Naive B cell (primary cell): ENCODE measurements at regions not wholly inside any gene's neighbourhood (a gene's known extent, or its start where the extent isn't known, plus 50 kb on each side); places are given as distances from the start of the nearest gene placed in this dataset.
A peak's percentile ranks its signal among the peaks of the same experiment; 100 is the strongest.

Source experiments
- ATAC-seq, 2 donors: fragments of 150-1000 bp; cut with Tn5 transposase; 2 replicates each; pipeline ENCODE4 v1.10.0; 2021; ENCODE audit warnings: low read depth in 2 of 2, mild to moderate bottlenecking in 2 of 2, moderate library complexity in 2 of 2
- DNase-seq: peaks from one replicate; pipeline ENCODE4 v3.0.0; 2022
- H3K27ac Mint-ChIP-seq, 6 donors: one replicate each; pipeline ENCODE4 v1.8.0; 2020 to 2022; ENCODE audit warnings: mild to moderate bottlenecking in 6 of 6, mixed read lengths in 6 of 6, moderate library complexity in 5 of 6, inconsistent platforms in 2 of 6
- H3K27me3 Mint-ChIP-seq, 3 donors: one replicate each; pipeline ENCODE4 v1.8.0; 2021 to 2022; ENCODE audit warnings: mixed read lengths in 3 of 3, mild to moderate bottlenecking in 1 of 3
- H3K36me3 Mint-ChIP-seq, 2 donors: one replicate each; pipeline ENCODE4 v1.8.0; 2020 to 2022; ENCODE audit warnings: mixed read lengths in 2 of 2, inconsistent platforms in 1 of 2, mild to moderate bottlenecking in 1 of 2
- H3K4me1 Mint-ChIP-seq, 3 donors: one replicate each; pipeline ENCODE4 v1.8.0; 2020 to 2022; ENCODE audit warnings: mixed read lengths in 3 of 3, inconsistent platforms in 1 of 3, mild to moderate bottlenecking in 1 of 3, moderate library complexity in 1 of 3
- H3K4me3 Mint-ChIP-seq, 8 donors: one replicate each; pipeline ENCODE4 v1.8.0; 2020 to 2022; ENCODE audit warnings: mild to moderate bottlenecking in 8 of 8, mixed read lengths in 8 of 8, moderate library complexity in 8 of 8, inconsistent platforms in 2 of 8
- H3K9me3 Mint-ChIP-seq, 7 donors: one replicate each; pipeline ENCODE4 v1.8.0; 2020 to 2022; ENCODE audit warnings: mixed read lengths in 7 of 7, mild to moderate bottlenecking in 5 of 7, inconsistent platforms in 2 of 7, moderate library complexity in 1 of 7

GRCh38 chr7:21356616-21357015 lies 71.3 kb upstream of the SP4 start:
- H3K4me3 Mint-ChIP-seq, result peak overlapping the region in 5 of 8 donors; percentile 28 to 71 (median 57)

GRCh38 chr7:21357151-21358097 lies 70.5 kb upstream of the SP4 start:
- ATAC-seq, result no peak
- no peak for DNase-seq
- peak overlapping the region in 1 of 6 donors; percentile 90 for H3K27ac Mint-ChIP-seq
- H3K27me3 Mint-ChIP-seq, result no peaks in the 10 kb centered on the region
- peaks cover 0 to 1% (median 0%) of the 10 kb centered on the region in 7 donors for H3K9me3 Mint-ChIP-seq
- peaks cover 48 to 49% (median 48%) of the 10 kb centered on the region in 3 donors for H3K4me1 Mint-ChIP-seq
- H3K4me3 Mint-ChIP-seq, result peak overlapping the region in 1 of 8 donors; percentile 41
- no peaks in the 10 kb centered on the region for H3K36me3 Mint-ChIP-seq

More at GRCh38 chr7:21356616-21357015, 71.3 kb upstream of the SP4 start:
- Mint-ChIP-seq H3K4me1 (peaks cover 53 to 54% (median 54%) of the 10 kb centered on the region in 3 donors), H3K27ac (peak overlapping the region in 3 of 6 donors; percentile 51 to 82 (median 81)), H3K36me3 (no peaks in the 10 kb centered on the region), H3K9me3 (peaks cover 0 to 2% (median 0%) of the 10 kb centered on the region in 7 donors), H3K27me3 (no peaks in the 10 kb centered on the region)
- no peak for DNase-seq
- no peak for ATAC-seq

GRCh38 chr7:21358648-21359047 lies 69.2 kb upstream of the SP4 start:
- peaks cover 36 to 37% (median 37%) of the 10 kb centered on the region in 3 donors for H3K4me1 Mint-ChIP-seq
- H3K9me3 Mint-ChIP-seq, result no peaks in the 10 kb centered on the region
- H3K4me3 Mint-ChIP-seq, result no peak overlapping the region
- no peak overlapping the region for H3K27ac Mint-ChIP-seq
- DNase-seq (no peak), ATAC-seq (no peak)
- no peaks in the 10 kb centered on the region for H3K27me3 Mint-ChIP-seq
- H3K36me3 Mint-ChIP-seq, result no peaks in the 10 kb centered on the region

GRCh38 chr7:21359163-21359562 lies 68.7 kb upstream of the SP4 start:
- DNase-seq, result no peak
- peaks cover 31 to 32% (median 31%) of the 10 kb centered on the region in 3 donors for H3K4me1 Mint-ChIP-seq
- no peaks in the 10 kb centered on the region for H3K36me3 Mint-ChIP-seq
- no peaks in the 10 kb centered on the region for H3K27me3 Mint-ChIP-seq
- no peak overlapping the region for H3K4me3 Mint-ChIP-seq
- peak overlapping the region in 1 of 6 donors; percentile 6 for H3K27ac Mint-ChIP-seq
- ATAC-seq, result no peak
- H3K9me3 Mint-ChIP-seq, result no peaks in the 10 kb centered on the region

- no peaks in the 10 kb centered on the region for H3K36me3 Mint-ChIP-seq
- no peak for DNase-seq
- H3K27me3 Mint-ChIP-seq, result no peaks in the 10 kb centered on the region
- H3K4me1 Mint-ChIP-seq, result peaks cover 7 to 13% (median 8%) of the 10 kb centered on the region in 3 donors
- H3K27ac Mint-ChIP-seq, result peak overlapping the region in 1 of 6 donors; percentile 2
- H3K9me3 Mint-ChIP-seq, result no peaks in the 10 kb centered on the region
- ATAC-seq, result no peak
- no peak overlapping the region for H3K4me3 Mint-ChIP-seq
Observed at GRCh38 chr7:21361413-21362125, 66.3 kb upstream of the SP4 start.

- H3K9me3 Mint-ChIP-seq, result peaks cover 0 to 4% (median 0%) of the 10 kb centered on the region in 7 donors
- H3K27me3 Mint-ChIP-seq, result peaks cover 0 to 6% (median 0%) of the 10 kb centered on the region in 3 donors
- H3K36me3 Mint-ChIP-seq, result no peaks in the 10 kb centered on the region
Observed at GRCh38 chr7:21364801-21365271, 63.0 kb upstream of the SP4 start.

GRCh38 chr7:21365866-21366624 lies 61.8 kb upstream of the SP4 start:
- ATAC-seq (no peak), DNase-seq (no peak)
- H3K27ac Mint-ChIP-seq, result no peak overlapping the region
- peaks cover 0 to 6% (median 0%) of the 10 kb centered on the region in 3 donors for H3K27me3 Mint-ChIP-seq
- peaks cover 0 to 4% (median 0%) of the 10 kb centered on the region in 7 donors for H3K9me3 Mint-ChIP-seq
- no peak overlapping the region for H3K4me3 Mint-ChIP-seq
- no peaks in the 10 kb centered on the region for H3K36me3 Mint-ChIP-seq
- peaks cover 4 to 6% (median 4%) of the 10 kb centered on the region in 3 donors for H3K4me1 Mint-ChIP-seq

More at GRCh38 chr7:21364801-21365271, 63.0 kb upstream of the SP4 start:
- H3K27ac Mint-ChIP-seq, result no peak overlapping the region
- H3K4me3 Mint-ChIP-seq, result no peak overlapping the region
- H3K4me1 Mint-ChIP-seq, result peaks cover 4 to 6% (median 4%) of the 10 kb centered on the region in 3 donors
- no peak for ATAC-seq
- DNase-seq, result no peak

- DNase-seq, result no peak
- no peaks in the 10 kb centered on the region for H3K36me3 Mint-ChIP-seq
Observed at GRCh38 chr7:21367081-21367480, 60.8 kb upstream of the SP4 start.

GRCh38 chr7:21367537-21367936 lies 60.3 kb upstream of the SP4 start:
- DNase-seq, result no peak
- peaks cover 4 to 6% (median 4%) of the 10 kb centered on the region in 3 donors for H3K4me1 Mint-ChIP-seq
- H3K4me3 Mint-ChIP-seq, result no peak overlapping the region
- no peak overlapping the region for H3K27ac Mint-ChIP-seq
- ATAC-seq, result no peak
- peaks cover 0 to 4% (median 0%) of the 10 kb centered on the region in 7 donors for H3K9me3 Mint-ChIP-seq
- no peaks in the 10 kb centered on the region for H3K36me3 Mint-ChIP-seq
- H3K27me3 Mint-ChIP-seq, result peaks cover 0 to 6% (median 0%) of the 10 kb centered on the region in 3 donors

More at GRCh38 chr7:21367081-21367480, 60.8 kb upstream of the SP4 start:
- peaks cover 0 to 4% (median 0%) of the 10 kb centered on the region in 7 donors for H3K9me3 Mint-ChIP-seq
- peaks cover 0 to 6% (median 0%) of the 10 kb centered on the region in 3 donors for H3K27me3 Mint-ChIP-seq
- no peak overlapping the region for H3K4me3 Mint-ChIP-seq
- peaks cover 4 to 6% (median 4%) of the 10 kb centered on the region in 3 donors for H3K4me1 Mint-ChIP-seq
- no peak overlapping the region for H3K27ac Mint-ChIP-seq
- no peak for ATAC-seq

GRCh38 chr7:21368317-21368716 lies 59.6 kb upstream of the SP4 start:
- H3K36me3 Mint-ChIP-seq, result no peaks in the 10 kb centered on the region
- no peak for DNase-seq
- H3K4me3 Mint-ChIP-seq, result no peak overlapping the region
- H3K4me1 Mint-ChIP-seq, result peaks cover 4 to 6% (median 4%) of the 10 kb centered on the region in 3 donors
- no peak overlapping the region for H3K27ac Mint-ChIP-seq
- peaks cover 0 to 6% (median 0%) of the 10 kb centered on the region in 3 donors for H3K27me3 Mint-ChIP-seq
- peaks cover 0 to 6% (median 5%) of the 10 kb centered on the region in 7 donors for H3K9me3 Mint-ChIP-seq
- no peak for ATAC-seq

GRCh38 chr7:21370283-21370982 lies 57.5 kb upstream of the SP4 start:
- Mint-ChIP-seq H3K27ac (no peak overlapping the region), H3K4me3 (no peak overlapping the region)

GRCh38 chr7:21371360-21371759 lies 56.5 kb upstream of the SP4 start:
- peaks cover 0 to 13% (median 6%) of the 10 kb centered on the region in 7 donors for H3K9me3 Mint-ChIP-seq
- DNase-seq, result no peak
- no peak overlapping the region for H3K27ac Mint-ChIP-seq

More at GRCh38 chr7:21370283-21370982, 57.5 kb upstream of the SP4 start:
- no peaks in the 10 kb centered on the region for H3K36me3 Mint-ChIP-seq
- ATAC-seq, result no peak
- H3K9me3 Mint-ChIP-seq, result peaks cover 0 to 11% (median 6%) of the 10 kb centered on the region in 7 donors
- peaks cover 0 to 6% (median 0%) of the 10 kb centered on the region in 3 donors for H3K27me3 Mint-ChIP-seq
- H3K4me1 Mint-ChIP-seq, result peaks cover 4 to 6% (median 4%) of the 10 kb centered on the region in 3 donors
- no peak for DNase-seq

More at GRCh38 chr7:21371360-21371759, 56.5 kb upstream of the SP4 start:
- no peak for ATAC-seq
- no peaks in the 10 kb centered on the region for H3K36me3 Mint-ChIP-seq
- peaks cover 0 to 6% (median 0%) of the 10 kb centered on the region in 3 donors for H3K27me3 Mint-ChIP-seq
- peaks cover 4 to 6% (median 4%) of the 10 kb centered on the region in 3 donors for H3K4me1 Mint-ChIP-seq
- no peak overlapping the region for H3K4me3 Mint-ChIP-seq
